ENCODE measurements at regions not wholly inside any gene's neighbourhood (a gene's known extent, or its start where the extent isn't known, plus 50 kb on each side); places are given as distances from the start of the nearest gene placed in this dataset.
"Not testable (repeated sequence)": the region's sequence is repeated elsewhere in the genome, so short reads cannot be mapped to it uniquely, and the experiment has no call there.

GRCh38 chr7:152501506-152501905, 65.7 kb upstream of the KMT2C start:
- no peak for DNase-seq

GRCh38 chr7:152499969-152500368, 64.2 kb upstream of the KMT2C start:
- DNase-seq: not testable (repeated sequence)

- DNase-seq: no peak
Measured at GRCh38 chr7:152495867-152496266, 60.1 kb upstream of the KMT2C start.

- no peak for DNase-seq
Measured at GRCh38 chr7:152492952-152493351, 57.1 kb upstream of the KMT2C start.

GRCh38 chr7:152489044-152489443, 53.2 kb upstream of the KMT2C start:
- no peak for DNase-seq

DNA sequence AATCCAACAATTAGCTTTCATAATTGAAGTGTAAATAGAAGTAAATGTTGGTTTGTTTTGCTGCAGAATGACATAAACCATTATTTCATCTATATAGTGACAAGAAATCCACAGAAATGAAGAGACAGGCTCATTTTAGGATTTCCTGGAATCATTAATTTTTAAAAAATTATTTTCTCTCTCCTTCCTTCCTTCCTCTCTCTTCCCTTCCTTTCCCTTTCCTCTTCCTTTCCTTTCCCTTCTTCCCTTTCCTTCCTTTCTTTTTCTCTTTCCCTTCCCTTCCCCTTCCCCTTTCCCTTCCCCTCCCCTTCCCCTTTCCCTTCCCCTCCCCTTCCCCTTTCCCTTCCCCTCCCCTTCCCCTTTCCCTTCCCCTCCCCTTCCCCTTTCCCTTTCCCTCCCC, 51.2 kb upstream of the KMT2C start:
- no peak for DNase-seq

DNA sequence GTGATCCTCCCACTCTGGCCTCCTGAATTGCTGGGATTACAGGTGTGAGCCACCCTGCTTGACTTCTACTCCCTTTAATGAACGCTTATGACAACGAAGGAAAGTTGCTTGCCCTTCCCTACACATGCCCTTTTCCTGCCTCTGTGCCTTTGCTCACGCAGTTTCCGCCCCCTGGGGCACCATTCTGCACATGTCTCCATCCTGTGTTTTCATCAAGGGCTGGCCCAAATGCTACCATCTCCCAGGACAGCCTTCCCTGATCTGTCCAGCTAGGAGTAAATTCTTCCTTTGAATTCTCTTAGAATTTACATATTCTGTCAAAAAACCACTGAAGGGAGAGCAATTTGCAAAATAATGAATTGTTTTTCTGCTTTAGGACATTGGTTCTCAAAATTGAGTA, 50.0 kb upstream of the KMT2C start:
- DNase-seq: no peak

Measured in NCI-H2227 treated with DMSO at 0.1 percent for 48 hours (cell line).